ENCODE measurements at regions not wholly inside any gene's neighbourhood (a gene's known extent, or its start where the extent isn't known, plus 50 kb on each side); places are given as distances from the start of the nearest gene placed in this dataset.
A peak's percentile ranks its signal among the peaks of the same experiment; 100 is the strongest.

DNA sequence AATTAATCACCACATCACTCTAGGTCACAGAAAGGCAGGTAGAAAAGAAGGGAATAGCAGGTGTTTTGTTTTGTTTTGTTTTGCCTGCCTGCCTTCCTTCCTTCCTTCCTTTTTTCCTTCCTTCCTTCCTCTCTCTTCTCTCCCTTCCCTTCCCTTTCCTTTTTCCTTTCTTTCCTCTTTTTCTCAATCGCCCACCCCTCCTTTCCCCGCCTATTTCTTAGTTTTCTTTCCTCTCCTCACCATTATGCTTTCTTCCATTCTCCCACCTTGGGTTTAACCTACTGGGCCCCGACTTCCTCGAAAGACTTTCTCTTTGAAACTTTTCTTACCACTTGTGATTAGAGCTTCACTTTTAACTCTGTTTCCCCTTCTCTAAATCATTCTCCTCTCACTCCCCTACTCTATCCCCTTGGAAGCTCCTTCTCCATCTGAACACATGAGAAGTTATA is 231.3 kb upstream of the CD180 start:
- no peak overlapping the region for H2BK5ac ChIP-seq (ENCODE audit: low read depth, low read length, poor library complexity, severe bottlenecking)
- 98% methylated on average over 4 of the region's 4 CpGs for WGBS
- no peak overlapping the region for H3K4me3 ChIP-seq (ENCODE audit: insufficient read depth in 1 of 2, low read depth in 1 of 2, low read length in 2 of 2)
- H3K9me3 ChIP-seq (ENCODE audit: control insufficient read depth, low read length) = no peaks in the 10 kb centered on the region
- H3K4me1 ChIP-seq (ENCODE audit: control insufficient read depth, insufficient read depth, low read depth, low read length) = no peaks in the 10 kb centered on the region
- H3K4me2 ChIP-seq (ENCODE audit: low read length, poor library complexity, severe bottlenecking) = no peak overlapping the region
- no peak overlapping the region for H3K4ac ChIP-seq (ENCODE audit: low read depth in 1 of 2, low read length in 2 of 2)
- H4K91ac ChIP-seq (ENCODE audit: low read length) = no peak overlapping the region
- no peaks in the 10 kb centered on the region for H3K27me3 ChIP-seq (ENCODE audit: control insufficient read depth in 1 of 2, insufficient read depth in 1 of 2, low read length in 2 of 2)
- H3K27ac ChIP-seq (ENCODE audit: low read length, poor library complexity, severe bottlenecking) = no peak overlapping the region
- no peak overlapping the region for H2BK120ac ChIP-seq (ENCODE audit: low read depth, low read length)
- no peak for DNase-seq
- H3K9ac ChIP-seq (ENCODE audit: low read length) = no peak overlapping the region
- H2AK5ac ChIP-seq (ENCODE audit: low read length, severe bottlenecking) = no peak overlapping the region
- H3K36me3 ChIP-seq (ENCODE audit: control insufficient read depth in 1 of 2, insufficient read depth in 2 of 2, low read depth in 1 of 2, low read length in 2 of 2) = no peaks in the 10 kb centered on the region
- no peak overlapping the region for H4K8ac ChIP-seq (ENCODE audit: low read length)
- no peak overlapping the region for H2AFZ ChIP-seq (ENCODE audit: low read depth, low read length)
- no peak overlapping the region for H2BK15ac ChIP-seq (ENCODE audit: low read depth, poor library complexity, severe bottlenecking)
- no peak overlapping the region for H3K18ac ChIP-seq (ENCODE audit: low read depth in 1 of 2, low read length in 2 of 2)
- H3K14ac ChIP-seq (ENCODE audit: low read length in 2 of 2) = no peak overlapping the region
- no peak overlapping the region for H3K23ac ChIP-seq (ENCODE audit: low read length in 2 of 2)
- peak overlapping the region in 1 of 2 experiments; percentile 56 for H2BK12ac ChIP-seq (ENCODE audit: low read length in 2 of 2)
- no peaks in the 10 kb centered on the region for H3K79me1 ChIP-seq (replicated peaks; ENCODE audit: low read length, poor library complexity, severe bottlenecking)

DNA sequence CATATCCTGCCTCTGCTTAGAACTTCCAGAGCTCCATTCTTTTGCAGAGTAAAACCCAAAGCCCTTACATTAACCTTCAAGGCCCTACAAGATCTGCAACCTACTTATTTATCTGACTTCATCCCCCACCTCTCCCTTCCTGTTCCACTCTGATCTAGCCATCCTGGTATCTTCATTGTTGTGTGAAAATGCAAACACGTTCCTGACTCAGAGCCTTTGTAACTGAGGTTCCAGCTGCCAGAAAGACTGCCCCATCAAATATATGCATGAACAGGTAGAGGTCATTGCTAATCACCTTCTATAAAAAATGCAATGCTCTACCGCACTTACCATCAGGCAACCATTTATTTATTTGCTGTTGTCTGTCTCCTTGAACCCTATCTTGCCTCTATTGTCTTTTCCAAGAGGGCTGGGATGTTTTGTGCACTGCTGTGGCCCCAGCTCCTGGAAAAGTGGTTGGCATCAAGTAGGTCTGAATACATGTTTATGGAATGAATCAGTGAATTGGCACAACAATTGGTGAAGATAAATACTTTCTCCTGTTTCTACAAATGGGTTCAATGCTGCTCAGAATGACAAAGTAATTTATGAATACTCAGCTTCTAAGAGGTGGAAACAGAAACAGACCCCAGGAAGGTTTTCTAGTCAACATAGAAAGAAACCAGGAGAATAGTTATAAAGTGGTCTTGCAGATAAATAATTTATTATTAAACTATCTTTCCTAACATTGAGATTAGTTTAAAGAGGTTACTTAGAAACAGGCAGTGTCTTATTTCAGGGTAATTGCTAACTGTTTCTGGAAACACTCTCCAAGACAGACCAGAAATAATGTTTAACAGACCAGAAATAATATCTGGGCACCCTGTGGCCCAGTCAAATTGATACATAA is 230.6 kb upstream of the CD180 start:
- H2AFZ ChIP-seq (ENCODE audit: low read depth, low read length) = no peak overlapping the region
- H3K4me1 ChIP-seq (ENCODE audit: control insufficient read depth, insufficient read depth, low read depth, low read length) = no peaks in the 10 kb centered on the region
- H4K91ac ChIP-seq (ENCODE audit: low read length) = no peak overlapping the region
- H2BK120ac ChIP-seq (ENCODE audit: low read depth, low read length) = no peak overlapping the region
- WGBS = 89% methylated on average over 2 of the region's 2 CpGs
- no peaks in the 10 kb centered on the region for H3K79me1 ChIP-seq (replicated peaks; ENCODE audit: low read length, poor library complexity, severe bottlenecking)
- no peak overlapping the region for H3K4ac ChIP-seq (ENCODE audit: low read depth in 1 of 2, low read length in 2 of 2)
- no peaks in the 10 kb centered on the region for H3K36me3 ChIP-seq (ENCODE audit: control insufficient read depth in 1 of 2, insufficient read depth in 2 of 2, low read depth in 1 of 2, low read length in 2 of 2)
- H2AK5ac ChIP-seq (ENCODE audit: low read length, severe bottlenecking) = no peak overlapping the region
- no peak overlapping the region for H3K4me3 ChIP-seq (ENCODE audit: insufficient read depth in 1 of 2, low read depth in 1 of 2, low read length in 2 of 2)
- no peak overlapping the region for H3K14ac ChIP-seq (ENCODE audit: low read length in 2 of 2)
- H3K4me2 ChIP-seq (ENCODE audit: low read length, poor library complexity, severe bottlenecking) = no peak overlapping the region
- H2BK12ac ChIP-seq (ENCODE audit: low read length in 2 of 2) = peak overlapping the region in 1 of 2 experiments; percentile 64
- H3K9ac ChIP-seq (ENCODE audit: low read length) = no peak overlapping the region
- peak overlapping the region; percentile 63 for H4K8ac ChIP-seq (ENCODE audit: low read length)
- H3K18ac ChIP-seq (ENCODE audit: low read depth in 1 of 2, low read length in 2 of 2) = peak overlapping the region in 1 of 2 experiments; percentile 85
- H3K9me3 ChIP-seq (ENCODE audit: control insufficient read depth, low read length) = no peaks in the 10 kb centered on the region
- no peak overlapping the region for H2BK5ac ChIP-seq (ENCODE audit: low read depth, low read length, poor library complexity, severe bottlenecking)
- no peaks in the 10 kb centered on the region for H3K27me3 ChIP-seq (ENCODE audit: control insufficient read depth in 1 of 2, insufficient read depth in 1 of 2, low read length in 2 of 2)
- H3K23ac ChIP-seq (ENCODE audit: low read length in 2 of 2) = no peak overlapping the region
- no peak overlapping the region for H3K27ac ChIP-seq (ENCODE audit: low read length, poor library complexity, severe bottlenecking)
- no peak for DNase-seq
- H2BK15ac ChIP-seq (ENCODE audit: low read depth, poor library complexity, severe bottlenecking) = no peak overlapping the region

DNA sequence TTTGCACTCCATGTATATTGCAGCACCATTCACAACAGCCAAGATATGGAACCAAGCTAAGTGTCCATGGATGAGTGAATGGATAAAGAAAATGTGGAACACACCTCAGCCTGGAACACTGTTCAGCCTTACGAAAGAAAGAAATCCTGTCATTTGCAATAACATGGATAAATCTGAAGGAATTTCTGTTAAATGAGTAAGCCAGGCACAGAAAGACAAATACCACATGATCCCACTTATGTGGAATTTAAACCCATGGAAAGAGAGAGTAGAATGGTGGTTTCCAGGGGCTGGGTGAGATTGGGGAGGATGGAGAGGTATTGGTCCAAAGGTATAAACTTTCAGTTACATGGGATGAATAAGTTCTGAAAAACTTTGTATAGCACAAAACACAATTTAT is 228.9 kb upstream of the CD180 start:
- no peaks in the 10 kb centered on the region for H3K36me3 ChIP-seq (ENCODE audit: control insufficient read depth in 1 of 2, insufficient read depth in 2 of 2, low read depth in 1 of 2, low read length in 2 of 2)
- H3K27ac ChIP-seq (ENCODE audit: low read length, poor library complexity, severe bottlenecking) = no peak overlapping the region
- H3K79me1 ChIP-seq (replicated peaks; ENCODE audit: low read length, poor library complexity, severe bottlenecking) = no peaks in the 10 kb centered on the region
- no peak overlapping the region for H3K18ac ChIP-seq (ENCODE audit: low read depth in 1 of 2, low read length in 2 of 2)
- H3K9me3 ChIP-seq (ENCODE audit: control insufficient read depth, low read length) = no peaks in the 10 kb centered on the region
- no CpG with 5 or more reads among the region's 1 CpG for WGBS
- no peak overlapping the region for H3K14ac ChIP-seq (ENCODE audit: low read length in 2 of 2)
- H3K4me3 ChIP-seq (ENCODE audit: insufficient read depth in 1 of 2, low read depth in 1 of 2, low read length in 2 of 2) = no peak overlapping the region
- H3K9ac ChIP-seq (ENCODE audit: low read length) = no peak overlapping the region
- H3K4me1 ChIP-seq (ENCODE audit: control insufficient read depth, insufficient read depth, low read depth, low read length) = no peaks in the 10 kb centered on the region
- H3K23ac ChIP-seq (ENCODE audit: low read length in 2 of 2) = no peak overlapping the region
- DNase-seq = no peak
- H3K27me3 ChIP-seq (ENCODE audit: control insufficient read depth in 1 of 2, insufficient read depth in 1 of 2, low read length in 2 of 2) = no peaks in the 10 kb centered on the region
- no peak overlapping the region for H3K4me2 ChIP-seq (ENCODE audit: low read length, poor library complexity, severe bottlenecking)
- H2BK12ac ChIP-seq (ENCODE audit: low read length in 2 of 2) = no peak overlapping the region
- no peak overlapping the region for H2BK5ac ChIP-seq (ENCODE audit: low read depth, low read length, poor library complexity, severe bottlenecking)
- no peak overlapping the region for H2BK120ac ChIP-seq (ENCODE audit: low read depth, low read length)
- no peak overlapping the region for H2AK5ac ChIP-seq (ENCODE audit: low read length, severe bottlenecking)
- H4K8ac ChIP-seq (ENCODE audit: low read length) = no peak overlapping the region
- no peak overlapping the region for H2AFZ ChIP-seq (ENCODE audit: low read depth, low read length)
- no peak overlapping the region for H3K4ac ChIP-seq (ENCODE audit: low read depth in 1 of 2, low read length in 2 of 2)
- H4K91ac ChIP-seq (ENCODE audit: low read length) = no peak overlapping the region
- no peak overlapping the region for H2BK15ac ChIP-seq (ENCODE audit: low read depth, poor library complexity, severe bottlenecking)

DNA sequence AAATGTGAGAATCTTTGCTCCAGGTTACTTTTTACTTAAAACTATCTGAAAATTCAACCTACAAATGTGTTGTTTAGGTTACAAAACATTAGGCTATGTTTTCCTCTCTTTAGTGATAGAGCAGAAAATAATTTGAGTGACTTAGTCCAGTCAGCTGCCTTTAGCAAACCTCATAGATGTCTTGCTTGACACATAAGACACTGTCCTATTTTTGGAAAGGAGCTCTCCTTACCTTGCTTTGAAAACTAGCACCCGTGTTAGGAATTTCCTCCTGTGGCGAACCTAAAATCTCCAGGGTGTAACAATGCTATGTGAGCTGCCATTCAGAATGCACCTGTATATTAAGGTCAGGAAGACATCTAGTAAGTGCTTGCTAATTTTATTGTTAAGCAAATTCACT is 221.2 kb upstream of the CD180 start:
- no peaks in the 10 kb centered on the region for H3K27me3 ChIP-seq (ENCODE audit: control insufficient read depth in 1 of 2, insufficient read depth in 1 of 2, low read length in 2 of 2)
- H2AK5ac ChIP-seq (ENCODE audit: low read length, severe bottlenecking) = no peak overlapping the region
- H3K36me3 ChIP-seq (ENCODE audit: control insufficient read depth in 1 of 2, insufficient read depth in 2 of 2, low read depth in 1 of 2, low read length in 2 of 2) = no peaks in the 10 kb centered on the region
- no peak overlapping the region for H2BK5ac ChIP-seq (ENCODE audit: low read depth, low read length, poor library complexity, severe bottlenecking)
- no peak overlapping the region for H2BK12ac ChIP-seq (ENCODE audit: low read length in 2 of 2)
- H4K8ac ChIP-seq (ENCODE audit: low read length) = no peak overlapping the region
- H3K4ac ChIP-seq (ENCODE audit: low read depth in 1 of 2, low read length in 2 of 2) = no peak overlapping the region
- H3K18ac ChIP-seq (ENCODE audit: low read depth in 1 of 2, low read length in 2 of 2) = no peak overlapping the region
- peak overlapping the region; percentile 34 for H2BK120ac ChIP-seq (ENCODE audit: low read depth, low read length)
- DNase-seq = no peak
- no peak overlapping the region for H3K4me2 ChIP-seq (ENCODE audit: low read length, poor library complexity, severe bottlenecking)
- H3K9ac ChIP-seq (ENCODE audit: low read length) = no peak overlapping the region
- H3K79me1 ChIP-seq (replicated peaks; ENCODE audit: low read length, poor library complexity, severe bottlenecking) = no peaks in the 10 kb centered on the region
- H3K4me1 ChIP-seq (ENCODE audit: control insufficient read depth, insufficient read depth, low read depth, low read length) = no peaks in the 10 kb centered on the region
- no peak overlapping the region for H3K23ac ChIP-seq (ENCODE audit: low read length in 2 of 2)
- no peaks in the 10 kb centered on the region for H3K9me3 ChIP-seq (ENCODE audit: control insufficient read depth, low read length)
- H2BK15ac ChIP-seq (ENCODE audit: low read depth, poor library complexity, severe bottlenecking) = no peak overlapping the region
- H3K14ac ChIP-seq (ENCODE audit: low read length in 2 of 2) = no peak overlapping the region
- 84% methylated on average over 2 of the region's 2 CpGs for WGBS
- H2AFZ ChIP-seq (ENCODE audit: low read depth, low read length) = no peak overlapping the region
- no peak overlapping the region for H3K27ac ChIP-seq (ENCODE audit: low read length, poor library complexity, severe bottlenecking)
- H3K4me3 ChIP-seq (ENCODE audit: insufficient read depth in 1 of 2, low read depth in 1 of 2, low read length in 2 of 2) = no peak overlapping the region
- no peak overlapping the region for H4K91ac ChIP-seq (ENCODE audit: low read length)
